ENCODE measurements at regions not wholly inside any gene's neighbourhood (a gene's known extent, or its start where the extent isn't known, plus 50 kb on each side); places are given as distances from the start of the nearest gene placed in this dataset.

DNA sequence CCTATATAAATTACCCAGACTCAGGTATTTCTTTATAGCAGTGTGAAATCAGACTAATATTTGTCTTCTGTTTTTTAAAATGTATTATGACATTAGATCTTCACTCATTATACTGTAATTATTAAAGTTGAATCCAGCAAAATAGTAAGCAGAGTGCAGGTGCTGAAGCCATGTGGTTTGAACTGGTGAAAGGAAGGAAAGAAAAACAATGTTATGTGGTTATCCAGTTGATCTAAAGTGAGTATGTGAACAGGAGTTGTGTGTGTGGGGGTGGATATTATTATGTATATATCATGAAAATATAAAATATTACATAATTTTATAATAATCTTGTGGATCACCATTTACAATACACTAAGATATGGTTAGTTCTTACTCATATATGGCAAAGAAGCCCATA is 593.7 kb downstream of the SEMA5A start:
- no peak overlapping the region for H3K4me3 ChIP-seq
- no peaks in the 10 kb centered on the region for H3K9me3 ChIP-seq
- TF ChIP-seq EP300 (IDR thresholded peaks at IDR 0.05) (no peak), POLR2AphosphoS5 (IDR thresholded peaks at IDR 0.05) (no peak), POLR2A (IDR thresholded peaks at IDR 0.05) (no peak)
- TF ChIP-seq, protein P1, sequence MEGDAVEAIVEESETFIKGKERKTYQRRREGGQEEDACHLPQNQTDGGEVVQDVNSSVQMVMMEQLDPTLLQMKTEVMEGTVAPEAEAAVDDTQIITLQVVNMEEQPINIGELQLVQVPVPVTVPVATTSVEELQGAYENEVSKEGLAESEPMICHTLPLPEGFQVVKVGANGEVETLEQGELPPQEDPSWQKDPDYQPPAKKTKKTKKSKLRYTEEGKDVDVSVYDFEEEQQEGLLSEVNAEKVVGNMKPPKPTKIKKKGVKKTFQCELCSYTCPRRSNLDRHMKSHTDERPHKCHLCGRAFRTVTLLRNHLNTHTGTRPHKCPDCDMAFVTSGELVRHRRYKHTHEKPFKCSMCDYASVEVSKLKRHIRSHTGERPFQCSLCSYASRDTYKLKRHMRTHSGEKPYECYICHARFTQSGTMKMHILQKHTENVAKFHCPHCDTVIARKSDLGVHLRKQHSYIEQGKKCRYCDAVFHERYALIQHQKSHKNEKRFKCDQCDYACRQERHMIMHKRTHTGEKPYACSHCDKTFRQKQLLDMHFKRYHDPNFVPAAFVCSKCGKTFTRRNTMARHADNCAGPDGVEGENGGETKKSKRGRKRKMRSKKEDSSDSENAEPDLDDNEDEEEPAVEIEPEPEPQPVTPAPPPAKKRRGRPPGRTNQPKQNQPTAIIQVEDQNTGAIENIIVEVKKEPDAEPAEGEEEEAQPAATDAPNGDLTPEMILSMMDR (IDR thresholded peaks at IDR 0.05) = no peak
- intact Hi-C loops (cut with DNase I) = no loop called here
- H3K27me3 ChIP-seq = no peaks in the 10 kb centered on the region
- no peaks in the 10 kb centered on the region for H3K4me1 ChIP-seq
- DNase-seq = no peak
- H3K27ac ChIP-seq = no peak overlapping the region
- no peaks in the 10 kb centered on the region for H3K36me3 ChIP-seq

DNA sequence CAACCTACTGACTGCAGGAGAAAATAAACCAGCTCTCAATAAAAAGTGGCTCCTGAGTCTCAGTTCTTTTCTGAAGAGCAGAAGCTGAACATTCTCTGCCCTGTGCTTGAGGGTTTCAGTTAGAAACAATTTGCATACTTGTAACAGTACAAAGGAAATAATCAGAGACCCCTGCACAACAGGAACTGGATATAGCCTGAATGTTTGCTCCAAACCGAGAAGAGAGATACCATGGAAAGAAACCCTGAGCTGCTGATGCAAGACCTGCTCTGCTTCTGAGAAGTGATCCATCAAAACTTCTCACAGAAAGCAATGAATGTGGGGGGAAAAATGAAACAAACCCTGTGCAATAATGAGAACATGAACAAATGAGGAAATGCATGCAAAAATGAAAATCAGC is 592.9 kb downstream of the SEMA5A start:
- H3K27ac ChIP-seq = no peak overlapping the region
- 29 to 68% methylated on average over 1 of the region's 1 CpG for WGBS, 2 donors
- TF ChIP-seq, protein P1 (IDR thresholded peaks at IDR 0.05) = no peak
- TF ChIP-seq POLR2A (IDR thresholded peaks at IDR 0.05) = no peak
- no peak for TF ChIP-seq POLR2AphosphoS5 (IDR thresholded peaks at IDR 0.05)
- TF ChIP-seq EP300 (IDR thresholded peaks at IDR 0.05) = no peak
- no peaks in the 10 kb centered on the region for H3K4me1 ChIP-seq
- no peaks in the 10 kb centered on the region for H3K27me3 ChIP-seq
- intact Hi-C loops (cut with DNase I) = no loop called here
- H3K9me3 ChIP-seq = no peaks in the 10 kb centered on the region
- no peak for DNase-seq
- H3K36me3 ChIP-seq = no peaks in the 10 kb centered on the region
- no peak overlapping the region for H3K4me3 ChIP-seq

DNA sequence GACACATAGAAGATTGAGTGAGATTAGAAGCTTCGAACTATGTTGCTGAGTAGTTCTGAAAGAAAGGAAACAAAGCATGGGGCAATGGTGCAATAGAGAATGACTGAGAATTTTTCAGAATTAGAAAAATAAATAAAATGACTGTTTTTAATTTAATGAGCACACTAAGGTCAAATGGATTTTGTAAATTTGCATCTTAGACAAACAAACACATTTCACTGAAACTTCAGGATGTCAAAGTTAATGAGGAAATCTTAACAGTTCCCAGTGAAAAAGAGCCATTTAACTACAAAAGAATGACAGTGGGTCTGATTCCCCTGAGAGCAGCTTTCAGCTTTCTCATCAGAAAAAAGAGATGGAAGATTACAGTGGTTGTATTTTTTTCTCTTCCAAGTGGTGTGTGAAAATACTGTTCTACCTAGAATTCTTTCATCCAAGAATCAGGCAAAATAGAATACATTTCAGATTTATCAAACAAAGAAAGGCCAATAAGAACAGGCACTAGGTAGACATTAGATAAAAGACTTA is 591.9 kb downstream of the SEMA5A start:
- H3K36me3 ChIP-seq = no peaks in the 10 kb centered on the region
- H3K4me1 ChIP-seq = no peaks in the 10 kb centered on the region
- no peaks in the 10 kb centered on the region for H3K9me3 ChIP-seq
- no peak overlapping the region for H3K4me3 ChIP-seq
- DNase-seq = no peak
- intact Hi-C loops (cut with DNase I) = no loop called here
- no peak overlapping the region for H3K27ac ChIP-seq
- WGBS, 2 donors = 78 to 88% methylated on average over 1 of the region's 1 CpG
- no peaks in the 10 kb centered on the region for H3K27me3 ChIP-seq
- TF ChIP-seq, protein P1 (IDR thresholded peaks at IDR 0.05) = no peak
- TF ChIP-seq POLR2AphosphoS5 (IDR thresholded peaks at IDR 0.05) (no peak), EP300 (IDR thresholded peaks at IDR 0.05) (no peak), POLR2A (IDR thresholded peaks at IDR 0.05) (no peak)

DNA sequence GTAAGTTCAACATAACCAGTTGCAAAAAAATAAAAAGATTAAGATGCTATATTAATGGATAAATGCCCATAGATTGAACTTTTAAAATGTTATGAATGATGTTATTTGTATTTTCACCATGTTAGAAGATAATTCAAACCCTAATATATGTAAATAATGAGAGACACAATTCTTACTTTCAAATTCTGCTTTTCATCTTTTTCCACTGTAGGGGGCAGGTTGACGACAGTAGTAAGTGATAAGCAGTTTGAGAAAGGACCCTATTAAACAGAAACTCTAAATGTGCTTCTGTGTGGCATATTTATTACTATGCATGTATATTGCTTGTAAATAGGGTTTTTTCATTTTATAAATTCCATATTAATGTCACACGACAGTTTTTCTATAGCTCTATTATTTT is 591.1 kb downstream of the SEMA5A start:
- TF ChIP-seq, protein P1 (IDR thresholded peaks at IDR 0.05) = no peak
- TF ChIP-seq EP300 (IDR thresholded peaks at IDR 0.05) (no peak), POLR2A (IDR thresholded peaks at IDR 0.05) (no peak), POLR2AphosphoS5 (IDR thresholded peaks at IDR 0.05) (no peak)
- intact Hi-C loops (cut with DNase I) = no loop called here
- Histone ChIP-seq H3K9me3 (no peaks in the 10 kb centered on the region), H3K4me1 (no peaks in the 10 kb centered on the region), H3K27ac (no peak overlapping the region), H3K27me3 (no peaks in the 10 kb centered on the region), H3K36me3 (no peaks in the 10 kb centered on the region), H3K4me3 (no peak overlapping the region)
- DNase-seq = no peak
- 43 to 52% methylated on average over 2 of the region's 2 CpGs for WGBS, 2 donors

DNA sequence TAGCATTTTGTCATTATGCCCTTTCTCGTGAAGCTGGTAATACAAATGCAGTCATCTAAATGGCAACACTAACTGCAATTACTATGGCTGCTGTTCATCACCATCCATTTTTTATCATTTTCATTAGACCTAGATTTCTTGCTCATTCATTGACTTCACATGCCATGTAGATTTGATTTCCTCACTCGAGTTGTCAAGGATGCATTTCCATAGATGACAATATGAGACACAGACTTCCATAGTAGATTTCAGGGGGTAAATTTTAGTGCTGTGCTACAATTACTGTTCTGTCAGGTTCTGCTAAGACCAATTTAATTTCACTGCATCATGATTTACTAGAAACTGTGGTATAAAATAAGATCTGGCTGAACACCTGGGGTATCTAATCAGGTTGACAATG is 589.2 kb downstream of the SEMA5A start:
- Histone ChIP-seq H3K27ac (no peak overlapping the region), H3K36me3 (no peaks in the 10 kb centered on the region), H3K27me3 (no peaks in the 10 kb centered on the region), H3K4me1 (no peaks in the 10 kb centered on the region), H3K4me3 (no peak overlapping the region), H3K9me3 (no peaks in the 10 kb centered on the region)
- no peak for TF ChIP-seq EP300 (IDR thresholded peaks at IDR 0.05)
- TF ChIP-seq, protein P1 (IDR thresholded peaks at IDR 0.05) = no peak
- TF ChIP-seq POLR2A (IDR thresholded peaks at IDR 0.05) = no peak
- no peak for TF ChIP-seq POLR2AphosphoS5 (IDR thresholded peaks at IDR 0.05)
- 77 to 88% methylated on average over 2 of the region's 2 CpGs for WGBS, 2 donors
- DNase-seq = no peak
- intact Hi-C loops (cut with DNase I) = no loop called here
